ENCODE measurements at regions not wholly inside any gene's neighbourhood (a gene's known extent, or its start where the extent isn't known, plus 50 kb on each side); places are given as distances from the start of the nearest gene placed in this dataset.

- no peaks in the 10 kb centered on the region for H3K9me1 ChIP-seq (ENCODE audit: control insufficient read depth, insufficient read depth, low read length)
- 0% methylated on average over 6 of the region's 6 CpGs for WGBS (ENCODE audit: insufficient coverage, low coverage, missing lambda C conversion rate)
- ChIA-PET CTCF (ENCODE audit: low intra/inter-chr PET ratio) (no interaction called here), POLR2A (no interaction called here)
- H2AFZ ChIP-seq (ENCODE audit: low read depth, low read length): no peak overlapping the region
- no peak overlapping the region for H3K27ac ChIP-seq (ENCODE audit: extremely low read depth, low read depth, low read length)
- H3K9ac ChIP-seq (ENCODE audit: insufficient read depth in 1 of 2, low read depth in 2 of 2, low read length in 2 of 2): no peak overlapping the region
- intact Hi-C loops (cut with micrococcal nuclease) (no loop called here), in situ Hi-C loops (cut with MboI) (no loop called here)
- no peak overlapping the region for H3K4me3 ChIP-seq
- H3K36me3 ChIP-seq (ENCODE audit: control insufficient read depth, insufficient read depth, low read length): no peaks in the 10 kb centered on the region
- FAIRE-seq (no peak), DNase-seq (ENCODE audit: extremely low read depth in 1 of 4, low spot score in 3 of 4) (peak in 1 of 4 experiments; percentile 23), ATAC-seq (peak; percentile 64)
- H3K79me2 ChIP-seq (ENCODE audit: control insufficient read depth, insufficient read depth, low read length): no peaks in the 10 kb centered on the region
- no peaks in the 10 kb centered on the region for H4K20me1 ChIP-seq (replicated peaks; ENCODE audit: control insufficient read depth, insufficient read depth, low read length)
- TF ChIP-seq OTX1 (CRISPR knock-in tag; IDR thresholded peaks at IDR 0.05) (no peak), MYBL2 (IDR thresholded peaks at IDR 0.05; ENCODE audit: low read depth) (no peak), MYBL2 (CRISPR knock-in tag; IDR thresholded peaks at IDR 0.05; ENCODE audit: borderline replicate concordance) (no peak)
- TF ChIP-seq, protein P1, sequence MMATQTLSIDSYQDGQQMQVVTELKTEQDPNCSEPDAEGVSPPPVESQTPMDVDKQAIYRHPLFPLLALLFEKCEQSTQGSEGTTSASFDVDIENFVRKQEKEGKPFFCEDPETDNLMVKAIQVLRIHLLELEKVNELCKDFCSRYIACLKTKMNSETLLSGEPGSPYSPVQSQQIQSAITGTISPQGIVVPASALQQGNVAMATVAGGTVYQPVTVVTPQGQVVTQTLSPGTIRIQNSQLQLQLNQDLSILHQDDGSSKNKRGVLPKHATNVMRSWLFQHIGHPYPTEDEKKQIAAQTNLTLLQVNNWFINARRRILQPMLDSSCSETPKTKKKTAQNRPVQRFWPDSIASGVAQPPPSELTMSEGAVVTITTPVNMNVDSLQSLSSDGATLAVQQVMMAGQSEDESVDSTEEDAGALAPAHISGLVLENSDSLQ (IDR thresholded peaks at IDR 0.05): no peak
- TF ChIP-seq, protein P2, sequence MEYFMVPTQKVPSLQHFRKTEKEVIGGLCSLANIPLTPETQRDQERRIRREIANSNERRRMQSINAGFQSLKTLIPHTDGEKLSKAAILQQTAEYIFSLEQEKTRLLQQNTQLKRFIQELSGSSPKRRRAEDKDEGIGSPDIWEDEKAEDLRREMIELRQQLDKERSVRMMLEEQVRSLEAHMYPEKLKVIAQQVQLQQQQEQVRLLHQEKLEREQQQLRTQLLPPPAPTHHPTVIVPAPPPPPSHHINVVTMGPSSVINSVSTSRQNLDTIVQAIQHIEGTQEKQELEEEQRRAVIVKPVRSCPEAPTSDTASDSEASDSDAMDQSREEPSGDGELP (CRISPR knock-in tag; IDR thresholded peaks at IDR 0.05; ENCODE audit: borderline replicate concordance): no peak
- no peaks in the 10 kb centered on the region for H3K9me3 ChIP-seq (replicated peaks; ENCODE audit: control insufficient read depth, insufficient read depth, low read depth, low read length)
- H3K4me1 ChIP-seq (replicated peaks in 1 of 2; ENCODE audit: control insufficient read depth in 2 of 2, insufficient read depth in 2 of 2, low read length in 2 of 2): no peaks in the 10 kb centered on the region
- H3K4me2 ChIP-seq (ENCODE audit: insufficient read depth, low read length): no peak overlapping the region
- H3K27me3 ChIP-seq (ENCODE audit: control insufficient read depth in 2 of 2, insufficient read depth in 2 of 2, low read length in 2 of 2): no peaks in the 10 kb centered on the region
- no TSS peak for BruUV-seq (replicated peaks)
Measured at GRCh38 chr3:94525043-94525442, 462.2 kb downstream of the NSUN3 start.

Data from K562 (cell line).